HG03196 (cell line): ENCODE measurements at regions not wholly inside any gene's neighbourhood (a gene's known extent, or its start where the extent isn't known, plus 50 kb on each side); places are given as distances from the start of the nearest gene placed in this dataset.

Experiments
- ATAC-seq: cut with Tn5 transposase; IDR thresholded peaks from one replicate; pipeline ENCODE4 v1.9.1; 2021; ENCODE audit not compliant: unreplicated experiment

GRCh38 chr3:150221904-150222523 is 186.1 kb upstream of the TSC22D2 start:
- no peak for ATAC-seq

GRCh38 chr3:150220799-150221198 is 187.3 kb upstream of the TSC22D2 start:
- no peak for ATAC-seq

- ATAC-seq = no peak
Observed at GRCh38 chr3:150220041-150220440, 188.1 kb upstream of the TSC22D2 start.

GRCh38 chr3:150218841-150219240 is 189.3 kb upstream of the TSC22D2 start:
- no peak for ATAC-seq

GRCh38 chr3:150218236-150218635 is 189.9 kb upstream of the TSC22D2 start:
- no peak for ATAC-seq

- no peak for ATAC-seq
Observed at GRCh38 chr3:150217691-150218090, 190.4 kb upstream of the TSC22D2 start.

GRCh38 chr3:150216866-150217600 is 191.1 kb upstream of the TSC22D2 start:
- ATAC-seq = no peak

- no peak for ATAC-seq
Observed at GRCh38 chr3:150216041-150216811, 191.9 kb upstream of the TSC22D2 start.

GRCh38 chr3:150215616-150216015 is 192.5 kb upstream of the TSC22D2 start:
- ATAC-seq = no peak

GRCh38 chr3:150213577-150213976 is 194.5 kb upstream of the TSC22D2 start:
- ATAC-seq = no peak

- no peak for ATAC-seq
Observed at GRCh38 chr3:150210461-150211110, 197.5 kb upstream of the TSC22D2 start.

- ATAC-seq = no peak
Observed at GRCh38 chr3:150203273-150203672, 204.8 kb upstream of the TSC22D2 start.

GRCh38 chr3:150202711-150203110 is 205.4 kb upstream of the TSC22D2 start:
- no peak for ATAC-seq

GRCh38 chr3:150194957-150195356 is 213.1 kb upstream of the TSC22D2 start:
- no peak for ATAC-seq

- ATAC-seq = no peak
Observed at GRCh38 chr3:150194513-150194912, 213.6 kb upstream of the TSC22D2 start.

- ATAC-seq = no peak
Observed at GRCh38 chr3:150184426-150185071, 213.9 kb upstream of the PFN2 start.

- no peak for ATAC-seq
Observed at GRCh38 chr3:150183678-150184425, 213.2 kb upstream of the PFN2 start.

- no peak for ATAC-seq
Observed at GRCh38 chr3:150180334-150180733, 209.6 kb upstream of the PFN2 start.

GRCh38 chr3:150179330-150179729 is 208.6 kb upstream of the PFN2 start:
- ATAC-seq = no peak

GRCh38 chr3:150177673-150178381 is 207.1 kb upstream of the PFN2 start:
- ATAC-seq = no peak
